HG02885 (cell line): ENCODE measurements at regions not wholly inside any gene's neighbourhood (a gene's known extent, or its start where the extent isn't known, plus 50 kb on each side); places are given as distances from the start of the nearest gene placed in this dataset.

Experiments
- ATAC-seq: cut with Tn5 transposase; IDR thresholded peaks from one replicate; pipeline ENCODE4 v1.9.1; 2021; ENCODE audit warnings: mild to moderate bottlenecking; ENCODE audit not compliant: unreplicated experiment, poor library complexity

DNA sequence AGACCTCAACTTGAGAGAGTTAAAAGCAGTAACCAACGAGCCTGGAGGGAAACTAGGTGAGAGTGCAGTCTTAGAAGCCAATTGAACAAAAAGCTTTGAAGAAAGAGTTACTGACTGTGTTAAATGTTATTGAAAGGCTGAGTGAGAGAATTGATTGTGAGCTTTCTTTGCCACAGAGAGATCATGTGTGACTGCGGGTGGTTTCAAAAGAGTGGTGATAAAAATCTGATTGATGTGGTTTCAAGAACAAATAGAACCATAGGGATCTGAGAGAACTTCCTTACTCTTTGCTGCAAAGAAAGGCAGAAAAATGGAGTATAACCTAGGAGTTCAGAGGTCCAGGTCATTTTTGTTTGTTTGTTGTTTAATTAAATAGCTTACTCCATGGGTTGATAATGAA lies 759.9 kb upstream of the ALCAM start:
- ATAC-seq = no peak

- no peak for ATAC-seq
Observed at GRCh38 chr3:104610730-104611652, 755.7 kb upstream of the ALCAM start.

DNA sequence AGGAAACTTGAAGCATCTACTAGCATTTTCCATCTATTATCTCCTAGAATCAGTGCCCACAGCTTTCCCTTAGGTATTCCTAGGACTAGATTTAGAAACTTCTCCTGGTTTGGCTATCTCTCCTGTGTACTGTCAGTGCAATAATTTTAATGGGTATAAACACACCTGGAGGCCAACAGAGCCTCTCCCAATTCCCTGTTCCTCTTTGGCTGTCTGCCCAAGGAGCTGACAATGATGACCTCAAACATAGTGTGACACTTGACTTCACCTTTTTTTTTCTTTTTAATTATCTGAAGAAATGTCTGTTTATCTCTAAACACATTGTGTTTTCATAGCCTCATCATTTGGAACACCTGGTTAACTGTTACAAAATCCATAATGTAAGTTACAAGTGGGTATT lies 754.5 kb upstream of the ALCAM start:
- no peak for ATAC-seq

- no peak for ATAC-seq
Observed at GRCh38 chr3:104614564-104614963, 752.1 kb upstream of the ALCAM start.

DNA sequence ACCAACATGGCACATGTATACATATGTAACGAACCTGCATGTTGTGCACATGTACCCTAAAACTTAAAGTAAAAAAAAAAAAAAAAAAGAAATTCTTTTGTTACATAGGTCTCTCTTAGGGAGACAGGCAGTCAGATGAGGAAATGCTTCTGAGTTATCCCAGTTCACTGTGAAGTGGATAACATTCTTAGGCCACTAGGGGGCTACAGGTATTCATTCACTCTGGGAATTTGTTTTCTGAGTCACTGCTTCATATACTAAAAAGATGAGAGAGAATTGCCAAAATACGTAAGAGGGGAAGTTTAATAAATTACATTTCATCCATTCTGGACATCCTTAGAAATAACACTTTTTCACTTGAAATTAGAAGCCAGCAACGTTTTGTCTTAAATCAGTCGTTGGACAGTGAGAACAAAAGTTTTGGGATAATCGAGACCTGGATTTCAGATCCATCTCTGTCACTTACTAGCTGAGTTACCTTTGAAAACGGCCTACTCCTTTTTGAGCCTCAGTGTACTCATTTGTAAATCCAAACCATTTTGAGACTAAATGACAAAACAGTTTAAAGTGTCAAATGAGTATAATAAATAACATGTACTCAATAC lies 738.4 kb upstream of the ALCAM start:
- ATAC-seq = peak; percentile 78

DNA sequence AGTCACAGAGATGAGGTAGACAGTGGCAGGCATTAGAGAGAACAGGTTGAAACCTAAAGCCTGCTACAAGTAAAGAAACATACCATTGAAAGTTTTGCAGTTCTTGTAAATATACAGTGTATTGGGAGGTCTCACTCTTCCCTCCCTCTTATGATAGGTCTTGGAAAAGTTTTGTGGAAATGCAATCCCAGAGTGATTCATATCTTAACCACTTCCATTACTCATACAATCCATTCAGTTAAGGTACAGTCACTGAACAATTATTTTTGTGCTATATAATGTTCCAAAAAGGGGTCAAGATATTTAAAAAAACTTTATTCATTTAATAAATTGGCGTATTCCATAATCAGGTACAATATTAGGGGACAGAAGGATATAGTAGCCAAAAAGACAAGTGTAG lies 737.7 kb upstream of the ALCAM start:
- no peak for ATAC-seq

GRCh38 chr3:104631254-104631653 lies 735.5 kb upstream of the ALCAM start:
- no peak for ATAC-seq

- no peak for ATAC-seq
Observed at GRCh38 chr3:104632521-104632920, 734.2 kb upstream of the ALCAM start.

- ATAC-seq = no peak
Observed at GRCh38 chr3:104632947-104633346, 733.8 kb upstream of the ALCAM start.

- no peak for ATAC-seq
Observed at GRCh38 chr3:104635872-104636580, 730.7 kb upstream of the ALCAM start.

GRCh38 chr3:104642827-104643226 lies 723.9 kb upstream of the ALCAM start:
- no peak for ATAC-seq

DNA sequence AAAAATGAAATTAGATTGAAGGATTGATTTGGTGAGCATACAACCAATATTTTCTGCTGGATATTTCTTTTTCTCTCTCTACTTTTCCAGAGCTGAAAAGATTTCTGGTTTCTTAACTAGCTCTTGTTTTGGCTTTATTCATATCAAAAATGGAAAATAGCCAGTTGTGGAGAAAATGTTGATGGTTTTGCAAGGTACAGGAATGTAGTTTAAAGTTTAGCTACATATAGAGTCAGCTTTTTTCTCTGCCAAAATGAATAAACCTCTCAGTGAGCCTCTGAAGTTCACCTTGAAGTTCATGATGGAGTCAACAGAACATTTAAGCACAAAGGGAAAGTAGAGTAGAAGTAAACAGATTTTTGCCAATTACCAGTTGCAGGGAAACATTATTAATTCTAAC lies 720.5 kb upstream of the ALCAM start:
- ATAC-seq = no peak

- ATAC-seq = no peak
Observed at GRCh38 chr3:104648823-104649222, 717.9 kb upstream of the ALCAM start.

- no peak for ATAC-seq
Observed at GRCh38 chr3:104669083-104669482, 697.6 kb upstream of the ALCAM start.

GRCh38 chr3:104672331-104672730 lies 694.4 kb upstream of the ALCAM start:
- no peak for ATAC-seq

DNA sequence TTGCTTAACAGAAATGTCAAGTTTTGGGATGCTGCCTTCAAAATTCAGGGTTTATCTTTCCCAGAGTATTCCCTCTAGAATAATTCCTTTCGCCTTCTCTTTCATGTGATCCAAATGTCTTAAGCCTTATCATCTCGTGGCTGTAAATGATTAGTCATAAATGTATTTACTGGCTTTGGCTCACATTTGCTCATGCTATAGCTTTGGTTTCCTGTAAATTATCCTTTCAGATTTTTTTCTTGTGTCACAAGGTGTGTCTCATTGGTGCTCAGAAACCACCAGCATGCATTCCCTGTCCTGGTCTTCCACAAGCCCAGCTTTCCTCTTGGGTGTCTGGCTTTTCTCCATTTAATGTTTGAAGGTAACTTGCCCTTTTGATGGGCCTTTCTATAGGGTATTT lies 692.7 kb upstream of the ALCAM start:
- ATAC-seq = no peak

DNA sequence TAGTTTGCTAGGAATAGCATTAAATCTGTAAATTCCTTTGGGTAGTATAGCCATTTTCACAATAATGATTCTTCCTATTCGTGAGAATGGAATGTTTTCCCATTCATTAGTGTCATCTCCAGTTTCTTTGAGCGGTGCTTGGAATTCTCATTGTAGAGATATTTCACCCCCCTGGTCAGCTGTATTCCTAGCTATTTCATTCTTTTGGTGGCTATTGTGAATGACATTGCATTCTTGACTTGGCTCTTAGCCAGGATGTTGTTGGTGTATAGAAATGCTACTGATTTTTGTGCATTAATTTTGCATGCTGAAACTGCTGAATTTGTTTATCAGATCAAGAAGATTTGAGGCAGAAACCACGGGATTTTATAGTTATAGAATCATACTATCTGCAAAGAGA lies 690.5 kb upstream of the ALCAM start:
- ATAC-seq = no peak

- ATAC-seq = no peak
Observed at GRCh38 chr3:104677932-104678331, 688.8 kb upstream of the ALCAM start.

- no peak for ATAC-seq
Observed at GRCh38 chr3:104685492-104685891, 681.2 kb upstream of the ALCAM start.

DNA sequence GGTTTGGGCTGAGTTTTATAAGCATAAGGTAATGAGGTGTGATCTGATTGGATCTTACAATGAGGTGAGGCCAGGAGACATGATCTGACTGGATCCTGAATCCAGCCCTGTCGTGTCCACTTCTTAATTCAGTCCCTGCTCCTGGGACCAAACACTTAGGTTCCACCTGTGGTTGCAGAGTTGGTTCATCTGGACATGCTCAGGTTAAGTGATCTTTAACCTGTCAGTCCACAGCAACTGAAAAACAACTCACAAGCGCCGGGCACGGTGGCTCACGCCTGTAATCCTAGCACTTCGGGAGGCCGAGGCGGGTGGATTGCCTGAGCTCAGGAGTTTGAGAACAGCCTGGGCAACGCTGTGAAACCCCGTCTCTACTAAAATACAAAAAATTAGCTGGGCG lies 679.3 kb upstream of the ALCAM start:
- no peak for ATAC-seq

GRCh38 chr3:104696470-104696869 lies 670.2 kb upstream of the ALCAM start:
- ATAC-seq = no peak
